ENCODE measurements at regions not wholly inside any gene's neighbourhood (a gene's known extent, or its start where the extent isn't known, plus 50 kb on each side); places are given as distances from the start of the nearest gene placed in this dataset.

DNA sequence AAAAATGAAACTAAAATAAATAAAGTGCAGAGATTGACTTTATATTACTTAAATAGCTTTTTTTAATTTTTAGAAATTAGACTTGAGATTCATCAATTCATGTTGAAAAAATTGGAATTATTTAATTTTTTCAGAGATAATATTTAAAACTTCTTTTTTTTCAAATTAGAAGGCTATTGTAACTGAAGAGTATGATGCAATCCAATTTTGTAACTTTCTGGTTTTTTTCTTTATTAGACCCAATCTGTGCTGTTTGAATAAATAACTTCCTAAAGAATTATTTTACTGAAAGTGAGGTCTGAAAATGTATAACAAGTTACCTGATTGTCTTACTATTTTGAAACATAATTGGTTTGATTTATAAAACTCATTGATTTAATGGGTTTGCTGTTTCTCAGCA, 200.9 kb downstream of the MAD2L1 start:
- TF ChIP-seq, protein P1, sequence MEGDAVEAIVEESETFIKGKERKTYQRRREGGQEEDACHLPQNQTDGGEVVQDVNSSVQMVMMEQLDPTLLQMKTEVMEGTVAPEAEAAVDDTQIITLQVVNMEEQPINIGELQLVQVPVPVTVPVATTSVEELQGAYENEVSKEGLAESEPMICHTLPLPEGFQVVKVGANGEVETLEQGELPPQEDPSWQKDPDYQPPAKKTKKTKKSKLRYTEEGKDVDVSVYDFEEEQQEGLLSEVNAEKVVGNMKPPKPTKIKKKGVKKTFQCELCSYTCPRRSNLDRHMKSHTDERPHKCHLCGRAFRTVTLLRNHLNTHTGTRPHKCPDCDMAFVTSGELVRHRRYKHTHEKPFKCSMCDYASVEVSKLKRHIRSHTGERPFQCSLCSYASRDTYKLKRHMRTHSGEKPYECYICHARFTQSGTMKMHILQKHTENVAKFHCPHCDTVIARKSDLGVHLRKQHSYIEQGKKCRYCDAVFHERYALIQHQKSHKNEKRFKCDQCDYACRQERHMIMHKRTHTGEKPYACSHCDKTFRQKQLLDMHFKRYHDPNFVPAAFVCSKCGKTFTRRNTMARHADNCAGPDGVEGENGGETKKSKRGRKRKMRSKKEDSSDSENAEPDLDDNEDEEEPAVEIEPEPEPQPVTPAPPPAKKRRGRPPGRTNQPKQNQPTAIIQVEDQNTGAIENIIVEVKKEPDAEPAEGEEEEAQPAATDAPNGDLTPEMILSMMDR (IDR thresholded peaks at IDR 0.05; ENCODE audit: insufficient read depth, low read depth, low read length): no peak
- H3K4me3 ChIP-seq (ENCODE audit: low read depth, low read length): no peak overlapping the region
- no peak for DNase-seq (ENCODE audit: low read depth)

DNA sequence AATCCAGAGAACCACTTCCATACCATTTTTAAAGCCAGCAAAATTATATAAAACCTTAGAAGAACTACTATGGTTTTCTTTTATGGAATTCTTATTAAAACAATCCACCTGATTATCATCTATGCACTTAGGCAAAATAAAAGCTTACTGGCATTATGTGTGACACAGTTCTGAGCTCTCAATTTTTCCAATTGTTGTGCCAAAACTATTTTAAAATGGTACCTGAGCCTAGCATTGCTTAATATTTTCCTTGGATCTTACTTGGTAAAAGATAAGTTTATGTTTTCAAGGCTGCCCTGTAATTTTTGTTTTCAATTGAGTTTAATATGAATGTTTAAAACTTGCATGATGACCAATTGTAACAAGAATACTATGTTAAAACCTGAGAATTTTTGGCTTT, 201.3 kb downstream of the MAD2L1 start:
- DNase-seq (ENCODE audit: low read depth): no peak
- TF ChIP-seq, protein P1 (IDR thresholded peaks at IDR 0.05; ENCODE audit: insufficient read depth, low read depth, low read length): no peak
- H3K4me3 ChIP-seq (ENCODE audit: low read depth, low read length): no peak overlapping the region

DNA sequence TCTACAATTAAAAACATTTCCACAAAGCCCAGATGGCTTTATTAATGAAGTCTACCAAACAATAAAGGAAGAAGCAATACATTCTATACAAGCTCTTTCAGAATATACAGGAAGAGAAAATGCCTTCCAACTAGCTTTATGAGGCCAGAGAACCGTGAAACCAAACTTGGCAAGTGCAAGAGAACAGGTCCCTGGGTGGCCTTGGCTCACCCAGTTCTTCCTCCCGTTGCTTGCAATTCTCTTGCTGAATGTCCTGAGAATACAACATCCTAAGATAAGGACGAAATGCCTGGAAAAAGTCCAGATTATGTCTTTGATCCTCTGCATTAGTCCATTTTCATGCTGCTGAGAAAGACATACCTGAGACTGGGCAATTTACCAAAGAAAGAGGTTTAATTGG, 204.9 kb downstream of the MAD2L1 start:
- TF ChIP-seq, protein P1 (IDR thresholded peaks at IDR 0.05; ENCODE audit: insufficient read depth, low read depth, low read length): no peak
- no peak overlapping the region for H3K4me3 ChIP-seq (ENCODE audit: low read depth, low read length)
- DNase-seq (ENCODE audit: low read depth): no peak

DNA sequence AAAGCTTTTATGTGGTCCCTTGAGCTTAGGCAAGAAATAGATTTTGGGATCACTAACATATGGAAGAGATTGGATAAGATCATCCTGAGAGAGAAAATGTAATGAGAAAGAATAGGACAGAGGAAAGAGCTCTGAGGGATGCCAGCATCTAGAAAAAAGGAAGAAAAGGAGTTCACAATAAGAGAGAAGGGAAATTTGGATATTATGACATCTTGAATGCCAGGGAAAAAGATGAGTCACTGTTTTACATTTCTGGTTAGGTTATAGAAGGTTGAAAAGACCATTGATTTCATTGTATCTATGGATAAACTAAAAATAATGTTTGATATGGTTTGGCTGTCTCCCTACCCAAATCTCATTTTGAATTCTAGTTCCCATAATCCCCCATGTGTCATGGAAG, 208.5 kb downstream of the MAD2L1 start:
- TF ChIP-seq, protein P1 (IDR thresholded peaks at IDR 0.05; ENCODE audit: insufficient read depth, low read depth, low read length): no peak
- no peak overlapping the region for H3K4me3 ChIP-seq (ENCODE audit: low read depth, low read length)
- DNase-seq (ENCODE audit: low read depth): no peak

DNA sequence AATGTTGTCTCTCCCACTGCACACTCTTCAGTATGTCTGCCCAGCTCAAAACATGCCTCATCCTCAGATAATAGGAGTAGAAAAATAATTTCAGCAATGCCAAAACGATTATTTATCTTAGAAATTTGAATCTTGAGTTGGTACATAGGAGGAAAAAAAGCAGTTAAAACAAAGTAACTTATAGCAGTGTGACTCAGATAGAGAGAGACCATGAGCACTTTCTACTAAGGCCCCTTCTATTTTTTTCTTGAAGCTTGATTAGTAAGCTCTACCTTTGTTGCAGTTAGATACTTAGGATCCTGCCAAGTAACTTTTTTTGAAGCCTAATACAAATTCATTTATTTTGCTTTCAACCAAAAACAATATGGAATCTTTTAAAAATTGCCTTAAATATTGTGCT, 212.3 kb downstream of the MAD2L1 start:
- no peak for DNase-seq (ENCODE audit: low read depth)
- no peak overlapping the region for H3K4me3 ChIP-seq (ENCODE audit: low read depth, low read length)
- TF ChIP-seq, protein P1 (IDR thresholded peaks at IDR 0.05; ENCODE audit: insufficient read depth, low read depth, low read length): no peak

DNA sequence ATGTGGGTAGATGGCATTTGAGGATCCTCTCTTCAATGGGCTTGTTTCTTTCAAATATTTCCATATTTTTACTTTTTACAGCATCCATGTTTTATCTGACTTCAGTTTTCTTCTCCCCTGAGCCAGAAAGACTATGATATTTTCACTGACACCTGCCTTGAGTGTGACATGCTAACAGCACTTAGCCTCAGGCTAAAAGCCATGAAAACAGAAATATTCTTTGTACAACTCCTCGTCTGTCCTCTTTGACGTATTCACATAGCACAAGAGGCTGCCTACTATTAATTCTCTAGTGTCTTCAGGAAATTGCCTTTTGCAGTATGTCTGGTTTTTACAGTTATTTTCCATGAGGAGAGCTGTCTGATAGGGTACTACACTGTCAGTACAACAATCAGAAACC, 215.0 kb downstream of the MAD2L1 start:
- TF ChIP-seq, protein P1 (IDR thresholded peaks at IDR 0.05; ENCODE audit: insufficient read depth, low read depth, low read length): no peak

DNA sequence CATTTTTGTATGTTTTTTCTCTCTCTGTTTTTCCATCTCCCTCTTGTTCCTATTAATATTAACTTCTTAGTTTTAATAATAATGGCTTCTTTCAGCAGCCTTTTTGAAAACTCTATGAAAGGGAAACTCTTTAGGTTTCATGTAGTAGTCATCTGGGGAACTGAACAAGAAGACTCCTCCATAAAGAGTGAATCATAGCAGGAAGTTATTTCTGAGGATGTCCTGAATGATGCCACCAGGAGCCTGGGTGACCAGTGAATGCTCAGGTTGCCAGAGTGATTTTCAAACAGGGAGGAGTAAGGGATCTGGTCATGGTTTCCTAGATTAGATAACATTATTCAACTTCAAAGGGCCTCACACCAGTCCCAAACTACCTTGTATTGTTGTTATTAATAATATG, 212.8 kb upstream of the PDE5A start:
- TF ChIP-seq, protein P1 (IDR thresholded peaks at IDR 0.05; ENCODE audit: insufficient read depth, low read depth, low read length): no peak
- H3K4me3 ChIP-seq (ENCODE audit: low read depth, low read length): no peak overlapping the region
- no peak for DNase-seq (ENCODE audit: low read depth)

More for the DNA sequence above, 215.0 kb downstream of the MAD2L1 start:
- DNase-seq (ENCODE audit: low read depth): no peak
- no peak overlapping the region for H3K4me3 ChIP-seq (ENCODE audit: low read depth, low read length)
